Nephron progenitor cell (in vitro differentiated cells): ENCODE measurements at regions not wholly inside any gene's neighbourhood (a gene's known extent, or its start where the extent isn't known, plus 50 kb on each side); places are given as distances from the start of the nearest gene placed in this dataset.

Source experiments
- DNase-seq: peaks from one replicate; pipeline ENCODE4 v3.0.0; 2021
- H3K27ac Mint-ChIP-seq: 2 replicates; pipeline ENCODE4 v1.8.0; 2021; ENCODE audit warnings: mild to moderate bottlenecking, moderate library complexity, mixed read lengths
- H3K27me3 Mint-ChIP-seq: 2 replicates; pipeline ENCODE4 v1.8.0; 2021; ENCODE audit warnings: mild to moderate bottlenecking, low read depth, mixed read lengths; ENCODE audit not compliant: poor library complexity
- H3K36me3 Mint-ChIP-seq: 2 replicates; pipeline ENCODE4 v1.8.0; 2021; ENCODE audit warnings: low read depth, mixed read lengths
- H3K4me1 Mint-ChIP-seq: 2 replicates; pipeline ENCODE4 v1.8.0; 2021; ENCODE audit warnings: mixed read lengths
- H3K4me3 Mint-ChIP-seq: 2 replicates; pipeline ENCODE4 v1.8.0; 2021; ENCODE audit warnings: mild to moderate bottlenecking, moderate library complexity, mixed read lengths
- H3K9me3 Mint-ChIP-seq: 2 replicates; pipeline ENCODE4 v1.8.0; 2021; ENCODE audit warnings: mild to moderate bottlenecking, moderate library complexity, mixed read lengths
- CTCF ChIP-seq: fragments of 200-600 bp; sonication (generic); IDR thresholded peaks from 2 replicates; pipeline ENCODE4 v1.5.0; 2021; ENCODE audit warnings: antibody characterized with exemption

GRCh38 chr6:168130168-168130696 is 51.2 kb upstream of the FRMD1 start:
- H3K27me3 Mint-ChIP-seq: peaks cover 33% of the 10 kb centered on the region
- no peaks in the 10 kb centered on the region for H3K9me3 Mint-ChIP-seq
- peaks cover 47% of the 10 kb centered on the region for H3K4me1 Mint-ChIP-seq
- no peak for TF ChIP-seq CTCF
- no peaks in the 10 kb centered on the region for H3K36me3 Mint-ChIP-seq
- no peak overlapping the region for H3K27ac Mint-ChIP-seq
- H3K4me3 Mint-ChIP-seq: no peak overlapping the region
- DNase-seq: no peak

- Mint-ChIP-seq H3K9me3 (no peaks in the 10 kb centered on the region), H3K36me3 (no peaks in the 10 kb centered on the region), H3K4me1 (peaks cover 47% of the 10 kb centered on the region), H3K27me3 (peaks cover 33% of the 10 kb centered on the region), H3K27ac (no peak overlapping the region), H3K4me3 (no peak overlapping the region)
- no peak for TF ChIP-seq CTCF
- DNase-seq: no peak
Measured at GRCh38 chr6:168129292-168130167, 50.5 kb upstream of the FRMD1 start.

- Mint-ChIP-seq H3K4me3 (no peak overlapping the region), H3K36me3 (no peaks in the 10 kb centered on the region), H3K27ac (no peak overlapping the region), H3K4me1 (peaks cover 46% of the 10 kb centered on the region), H3K27me3 (peaks cover 26% of the 10 kb centered on the region), H3K9me3 (no peaks in the 10 kb centered on the region)
- TF ChIP-seq CTCF: no peak
- no peak for DNase-seq
Measured at GRCh38 chr6:168128631-168129291, 49.7 kb upstream of the FRMD1 start.
